NCI-H526 treated with DMSO at 0.1 percent for 48 hours (cell line): ENCODE measurements at regions not wholly inside any gene's neighbourhood (a gene's known extent, or its start where the extent isn't known, plus 50 kb on each side); places are given as distances from the start of the nearest gene placed in this dataset.
A peak's percentile ranks its signal among the peaks of the same experiment; 100 is the strongest.

Experiments used
- DNase-seq: peaks from one replicate; lab custom pipeline; 2025; lab: John Stamatoyannopoulos, UW

DNA sequence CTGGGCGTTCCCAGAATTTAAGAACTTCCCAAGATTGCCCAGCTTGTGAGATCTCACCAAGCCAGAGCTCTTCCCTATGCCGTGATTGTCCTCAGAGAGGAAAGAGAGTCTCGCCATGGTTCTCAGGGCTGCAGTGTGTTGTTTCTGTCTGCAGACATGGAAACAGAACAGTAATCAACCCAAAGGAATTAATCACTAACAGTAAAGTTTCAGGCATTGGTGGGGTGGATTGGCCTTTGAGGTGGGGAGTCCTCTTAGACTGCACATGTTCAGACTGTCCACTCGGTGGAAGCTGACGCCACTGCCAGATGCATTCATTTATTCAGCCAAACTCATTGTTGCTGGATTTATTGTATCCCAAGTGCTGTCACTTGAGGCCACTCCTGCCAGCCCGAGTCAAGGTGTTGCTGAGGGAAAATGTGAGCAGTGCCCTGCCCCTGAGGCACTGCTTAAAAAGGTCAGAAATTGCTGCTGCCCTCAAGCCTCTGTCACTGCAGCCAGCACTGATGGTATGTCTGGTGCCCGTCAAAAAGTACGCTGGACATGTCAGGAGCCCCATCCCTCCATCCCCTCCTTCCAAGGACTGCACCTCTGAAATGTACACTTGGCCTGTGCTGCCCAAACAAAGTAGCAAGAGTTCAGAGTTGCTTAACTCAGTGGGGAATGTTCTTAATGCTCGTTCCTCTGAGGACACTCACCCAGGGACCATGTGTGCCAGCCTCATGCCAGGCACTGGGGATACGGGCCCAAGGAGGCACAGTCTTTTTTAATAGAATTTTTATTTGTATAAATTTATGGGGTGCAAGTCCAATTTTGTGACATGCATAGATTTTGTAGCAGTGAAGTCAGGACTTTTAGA lies 201.0 kb downstream of the GLI2 start:
- DNase-seq, result no peak

DNA sequence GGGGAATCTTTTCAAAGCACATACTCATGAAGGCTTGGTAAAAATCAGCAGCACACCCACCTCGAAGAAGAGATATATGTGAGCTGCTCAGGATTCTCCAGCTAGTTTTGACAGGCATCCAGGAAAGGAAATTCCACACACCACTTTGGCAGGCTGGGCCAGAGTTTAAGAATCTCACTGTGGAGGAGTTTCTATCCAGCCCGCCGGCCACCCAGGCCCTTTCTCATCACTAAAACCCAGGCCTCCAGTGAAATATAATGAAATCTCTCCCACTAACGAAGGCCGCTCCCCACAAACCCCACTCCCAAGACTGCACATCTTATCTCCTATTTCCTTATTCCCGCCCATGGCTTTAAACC lies 202.0 kb downstream of the GLI2 start:
- no peak for DNase-seq

DNA sequence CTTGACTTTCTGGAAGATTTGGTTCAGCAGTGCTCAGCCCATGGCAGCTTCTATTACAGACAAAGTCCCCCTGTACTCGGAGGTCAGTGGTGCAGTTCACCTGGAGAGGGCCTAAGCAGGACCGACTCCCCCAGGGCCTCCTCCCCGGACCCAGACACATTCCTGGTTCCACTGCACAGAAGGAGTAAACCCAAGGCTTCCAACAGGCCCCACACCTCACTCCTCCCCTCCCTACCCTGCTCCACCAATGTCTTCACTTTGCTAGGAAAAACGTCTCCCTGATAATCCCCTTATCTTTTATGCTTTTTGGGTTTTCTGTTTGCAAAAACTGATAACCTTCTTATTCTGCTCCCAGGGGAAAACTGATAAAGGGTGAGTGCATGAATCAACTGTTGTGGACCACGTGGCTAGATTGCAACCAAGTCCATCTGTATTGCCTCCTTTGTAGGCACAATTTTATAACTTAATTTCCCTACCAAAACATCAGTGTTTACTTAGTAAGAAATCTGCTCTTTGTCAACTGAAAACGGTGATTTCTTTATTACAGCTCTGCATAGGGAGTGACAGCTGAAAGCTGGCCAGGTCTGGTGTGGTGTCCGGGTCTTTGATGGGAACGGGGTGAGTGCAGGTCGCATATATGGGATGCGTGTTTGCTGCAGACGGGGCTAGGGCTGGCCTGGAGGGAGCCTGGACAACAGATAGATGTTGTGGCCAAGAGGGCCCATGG lies 202.5 kb downstream of the GLI2 start:
- DNase-seq, result peak; percentile 93

DNA sequence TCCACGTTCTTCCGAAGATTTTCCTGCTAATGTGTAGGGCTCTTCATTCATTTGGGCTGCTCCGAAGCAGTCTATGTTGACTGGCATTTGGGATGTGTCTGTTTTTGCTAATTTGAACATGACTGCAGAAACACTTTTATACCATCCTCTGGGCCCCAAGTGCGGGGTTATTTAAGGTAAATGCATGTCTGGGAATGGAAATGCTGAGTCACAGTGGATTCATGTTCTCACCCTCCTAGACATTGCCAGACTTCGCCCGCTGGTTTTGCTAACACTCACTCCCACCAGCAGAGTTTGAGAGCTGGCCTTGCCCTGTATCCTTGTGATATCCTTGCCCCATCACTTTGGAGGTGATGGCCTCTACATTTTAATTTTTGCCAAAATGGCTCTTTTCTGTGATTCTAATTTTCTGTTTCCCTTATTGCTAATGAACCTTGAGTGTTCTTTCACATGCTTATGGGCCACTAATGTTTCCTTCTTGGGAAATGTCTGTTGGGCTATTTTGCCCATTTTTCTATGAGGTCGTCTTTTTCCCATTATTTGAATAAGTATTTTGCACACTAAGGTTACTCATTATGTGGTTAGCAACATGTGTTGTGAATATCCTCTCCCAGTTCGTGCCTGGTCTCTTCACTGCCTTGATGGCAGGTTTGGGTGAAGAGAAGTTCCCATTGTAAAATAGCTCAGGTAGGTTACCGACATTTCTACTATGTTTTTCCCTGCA lies 204.1 kb downstream of the GLI2 start:
- no peak for DNase-seq

DNA sequence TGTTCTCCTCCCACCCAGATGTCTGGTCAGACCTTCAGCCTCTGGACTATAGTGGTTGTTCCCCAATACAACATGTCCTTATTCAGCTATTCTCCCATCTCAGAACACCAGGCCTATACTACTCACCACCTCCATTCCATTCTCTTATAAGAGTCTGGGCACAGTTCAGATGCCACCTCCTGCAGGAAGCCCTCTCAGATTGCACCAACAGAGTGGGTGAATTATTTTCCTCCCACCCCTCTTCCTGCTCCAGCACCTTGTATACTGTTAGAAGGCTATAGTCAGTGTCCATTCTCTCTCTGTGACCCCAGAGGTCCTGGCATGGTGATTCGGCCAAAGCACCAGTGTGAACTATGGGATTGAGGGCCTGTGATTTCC lies 204.6 kb downstream of the GLI2 start:
- DNase-seq, result no peak

DNA sequence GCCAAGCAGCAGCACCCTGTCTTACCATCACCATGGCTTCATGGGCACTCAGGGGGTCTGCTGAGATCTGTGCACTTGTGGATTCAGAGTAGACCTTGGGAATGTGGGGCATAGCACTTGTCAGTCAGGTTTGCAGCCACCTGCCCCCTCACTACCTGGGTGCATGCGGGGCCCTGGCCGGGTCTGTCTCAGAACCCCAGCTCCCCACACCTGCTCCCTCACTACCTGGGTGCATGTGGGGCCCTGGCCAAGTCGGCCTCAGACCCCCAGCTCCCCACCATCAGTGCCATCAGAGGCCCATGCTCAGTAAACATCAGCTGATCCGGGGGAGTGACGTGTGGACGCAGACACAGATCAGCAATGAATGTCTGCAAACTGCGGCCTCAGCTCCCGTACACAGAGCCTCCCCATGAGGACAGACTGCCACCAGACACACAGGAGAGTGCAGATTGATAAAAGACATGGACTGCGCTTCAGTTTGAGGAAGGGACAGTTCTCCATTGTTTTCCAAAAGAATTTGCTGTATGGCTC lies 205.1 kb downstream of the GLI2 start:
- DNase-seq, result no peak

DNA sequence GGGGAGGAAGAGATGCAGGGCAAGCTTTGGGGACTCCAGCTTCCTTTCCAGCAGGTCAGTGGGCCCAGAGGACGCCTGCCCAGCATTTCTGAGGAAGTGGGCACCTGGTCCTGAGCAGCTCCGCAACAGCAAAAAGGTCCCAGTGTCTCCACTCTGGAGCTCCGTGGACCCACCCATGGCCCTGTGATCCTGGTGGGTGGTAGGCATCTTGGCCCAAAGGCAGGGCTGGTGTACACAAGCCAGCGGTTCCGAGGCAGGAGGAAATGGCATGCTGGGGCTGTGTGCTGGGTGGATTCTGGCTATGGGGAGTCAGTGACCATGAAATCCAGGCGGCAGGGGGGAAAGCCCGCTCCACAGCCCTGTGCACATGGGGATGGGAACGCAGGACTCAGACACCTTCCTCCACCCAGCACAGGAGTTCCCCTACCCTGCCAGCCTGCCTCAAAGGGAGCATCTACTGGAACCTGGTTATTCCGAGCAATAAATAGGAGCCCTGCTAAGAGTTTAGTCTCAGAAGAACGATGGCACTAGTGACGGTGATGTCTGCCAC lies 206.0 kb downstream of the GLI2 start:
- DNase-seq, result no peak

DNA sequence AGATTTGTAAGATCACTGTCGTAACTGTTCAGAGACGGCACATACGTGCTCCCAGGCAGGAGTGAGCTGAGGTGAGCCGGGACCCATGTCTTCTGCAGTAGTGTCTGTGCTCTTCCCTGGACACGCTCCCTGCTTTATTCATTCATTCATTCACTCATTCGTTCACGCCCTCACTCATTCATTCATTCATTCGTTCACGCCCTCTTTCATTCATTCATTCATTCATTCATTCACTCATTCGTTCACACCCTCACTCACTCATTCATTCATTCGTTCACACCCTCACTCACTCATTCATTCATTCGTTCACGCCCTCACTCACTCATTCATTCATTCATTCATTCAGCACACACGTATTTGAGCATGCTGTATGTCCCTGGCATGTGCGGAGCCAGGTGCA lies 207.0 kb downstream of the GLI2 start:
- DNase-seq, result no peak

DNA sequence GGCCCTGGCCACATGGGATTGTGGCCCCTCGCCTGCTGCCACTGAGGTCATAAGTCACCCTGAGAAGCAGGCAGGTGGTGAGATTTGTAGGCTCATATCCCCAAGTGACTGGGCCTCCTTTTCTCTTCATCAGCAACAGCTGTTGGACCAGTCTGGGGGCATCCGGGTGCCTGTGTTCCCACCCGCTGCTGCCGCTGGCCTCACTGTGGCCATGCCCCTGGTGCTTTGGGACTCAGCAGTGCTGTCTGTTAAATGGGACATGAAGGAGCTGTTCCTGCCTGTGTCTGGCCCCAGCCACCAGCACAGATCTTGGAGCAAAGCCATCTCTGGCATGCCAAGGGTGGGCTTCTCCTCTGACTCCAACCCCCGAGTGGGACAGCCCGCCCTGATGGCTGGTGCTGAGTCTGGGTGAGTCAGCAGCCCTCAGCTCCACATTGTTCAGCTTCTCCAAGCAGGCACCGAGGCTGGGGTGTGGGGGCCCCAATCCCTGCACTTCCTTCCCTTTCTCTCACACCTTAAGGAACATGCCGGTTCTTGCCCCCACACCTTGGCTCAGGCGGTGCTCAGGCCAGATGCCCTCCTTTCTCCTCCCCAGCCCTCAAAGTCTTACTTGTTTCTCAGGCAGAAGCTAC lies 207.9 kb downstream of the GLI2 start:
- DNase-seq, result no peak

DNA sequence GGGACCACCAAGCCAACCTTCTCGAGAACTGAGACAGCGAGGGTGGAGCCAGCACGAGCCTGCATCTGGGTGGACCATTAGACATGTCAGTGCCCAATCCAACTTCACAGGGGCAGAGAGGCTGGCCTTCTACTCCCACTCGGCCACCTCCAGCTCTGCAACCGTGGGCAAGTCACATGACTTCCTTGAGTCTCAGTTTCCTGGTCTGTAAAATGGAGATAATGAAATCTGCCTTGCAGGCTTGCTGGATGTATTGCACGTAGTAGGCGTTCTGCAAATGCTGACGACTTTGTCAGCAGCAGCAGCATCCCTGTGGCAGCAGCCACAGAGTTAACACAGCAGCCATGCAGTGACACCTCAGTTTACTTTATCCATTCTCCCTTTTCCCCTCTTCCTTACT lies 208.9 kb downstream of the GLI2 start:
- no peak for DNase-seq

DNA sequence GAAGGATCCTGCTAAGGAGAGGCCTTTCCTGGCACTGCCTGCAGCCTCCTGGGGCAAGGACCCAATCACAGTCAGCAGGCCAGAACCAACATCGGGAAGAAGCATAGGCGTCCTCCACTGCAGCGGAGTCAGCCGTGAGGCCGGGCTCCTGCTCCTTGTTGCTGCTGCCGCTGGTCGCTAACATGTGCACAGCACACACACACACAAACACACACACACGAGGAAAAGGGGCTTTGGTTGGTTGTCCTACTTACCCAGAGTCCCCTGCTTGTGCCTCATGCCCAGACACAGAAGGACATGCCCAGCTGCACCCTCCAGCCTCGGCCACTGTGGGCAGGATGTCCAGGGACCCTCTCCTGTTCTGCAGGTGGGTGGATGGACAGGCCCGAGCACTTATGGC lies 209.4 kb downstream of the GLI2 start:
- no peak for DNase-seq

DNA sequence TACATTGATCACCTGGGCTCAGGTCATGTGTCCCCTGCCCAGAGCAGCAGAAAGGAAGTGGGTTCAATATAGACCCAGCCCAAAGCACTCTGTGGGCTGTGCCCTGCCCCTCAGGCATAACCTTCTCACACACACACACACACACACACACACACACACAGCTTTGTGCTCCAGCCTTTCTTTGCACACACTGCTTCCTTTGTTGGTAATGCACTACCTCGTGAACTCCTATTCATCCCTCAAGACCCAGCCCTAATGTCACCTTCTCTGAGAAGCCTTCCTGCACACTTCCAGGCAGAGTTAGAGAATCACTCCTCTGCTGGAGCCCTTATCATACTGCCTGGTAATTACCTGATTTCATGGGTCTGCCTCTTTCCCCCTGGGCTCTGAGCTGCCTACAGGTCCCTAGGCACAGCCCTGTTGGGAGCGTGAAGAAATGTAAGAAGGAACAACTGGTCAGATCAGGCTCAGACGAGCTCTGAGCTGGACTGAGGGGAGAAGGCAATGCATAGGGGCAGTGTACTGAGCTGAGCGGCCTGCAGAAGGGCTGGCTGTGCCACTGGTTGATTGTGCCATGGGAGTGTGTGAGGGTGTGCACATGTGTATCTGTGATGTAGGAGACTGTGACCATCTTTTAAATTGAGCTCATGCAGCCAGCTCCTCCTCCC lies 210.3 kb downstream of the GLI2 start:
- no peak for DNase-seq

DNA sequence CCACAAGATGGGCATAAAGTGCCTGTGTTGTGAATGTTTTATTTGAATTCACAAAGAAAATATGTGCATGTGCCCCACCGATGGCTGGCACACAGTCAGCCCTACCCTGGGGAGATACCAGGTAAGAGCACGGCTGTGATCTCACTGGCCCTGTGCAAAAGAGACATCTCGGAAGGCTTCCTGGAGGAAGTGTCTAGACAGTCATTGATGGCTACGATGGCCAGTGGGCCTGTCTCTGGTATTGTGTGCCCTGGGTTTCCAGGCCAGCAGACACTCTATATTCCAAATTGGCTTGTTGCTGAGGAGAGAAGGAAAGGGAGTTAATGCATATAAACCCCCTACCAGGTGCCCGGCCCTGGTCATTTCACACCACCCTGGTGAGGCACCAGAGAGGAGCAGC lies 211.7 kb downstream of the GLI2 start:
- DNase-seq, result no peak

DNA sequence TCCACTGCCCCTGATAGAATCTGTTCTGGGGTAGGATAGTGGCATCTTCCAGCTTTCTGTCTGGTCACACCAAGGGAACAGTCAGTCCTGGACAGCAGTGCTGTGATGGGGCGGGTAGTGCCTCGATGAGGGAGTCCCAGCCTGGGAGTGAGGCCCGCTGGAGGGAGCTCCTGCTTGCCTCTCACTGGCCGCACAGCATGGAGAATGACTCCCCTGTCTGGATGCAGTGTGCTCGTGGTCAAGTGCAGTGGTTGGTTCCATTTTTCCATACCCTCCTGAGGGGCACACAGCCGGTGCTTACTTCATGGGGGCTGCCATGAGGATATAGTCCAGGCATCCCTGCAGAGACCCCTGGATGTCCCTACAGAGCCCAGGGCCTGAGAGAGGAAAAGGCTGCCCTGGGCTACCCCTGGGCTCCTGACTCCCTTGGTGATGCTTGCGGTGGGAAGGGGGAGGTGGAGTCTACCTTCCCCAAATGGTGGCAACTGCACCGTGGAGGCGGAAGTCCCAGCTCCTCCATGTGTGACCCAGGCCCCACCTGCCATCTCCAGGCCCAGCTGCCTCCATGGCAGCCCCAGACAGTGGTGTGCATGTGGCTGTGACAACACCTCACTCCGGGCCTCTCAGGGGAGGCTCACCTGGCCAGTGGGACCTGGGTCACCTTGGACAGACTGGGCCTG lies 212.5 kb downstream of the GLI2 start:
- DNase-seq, result no peak

DNA sequence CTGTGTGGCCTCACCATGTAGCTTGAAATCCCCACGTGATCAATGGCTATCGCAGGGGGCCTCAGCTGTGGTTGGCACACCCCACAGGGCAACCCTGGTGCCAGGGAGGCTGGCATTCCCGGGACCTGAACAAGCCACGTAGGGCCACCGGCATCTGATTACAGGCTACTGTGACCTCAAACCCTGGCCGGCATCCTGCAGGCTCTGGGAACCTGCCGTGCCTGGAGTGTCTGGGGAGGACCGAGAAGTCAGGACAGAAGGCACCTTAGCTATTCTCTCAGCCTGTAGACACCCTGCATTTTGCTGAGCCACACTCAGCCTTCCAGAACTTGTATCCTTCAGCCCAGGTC lies 213.0 kb downstream of the GLI2 start:
- no peak for DNase-seq

DNA sequence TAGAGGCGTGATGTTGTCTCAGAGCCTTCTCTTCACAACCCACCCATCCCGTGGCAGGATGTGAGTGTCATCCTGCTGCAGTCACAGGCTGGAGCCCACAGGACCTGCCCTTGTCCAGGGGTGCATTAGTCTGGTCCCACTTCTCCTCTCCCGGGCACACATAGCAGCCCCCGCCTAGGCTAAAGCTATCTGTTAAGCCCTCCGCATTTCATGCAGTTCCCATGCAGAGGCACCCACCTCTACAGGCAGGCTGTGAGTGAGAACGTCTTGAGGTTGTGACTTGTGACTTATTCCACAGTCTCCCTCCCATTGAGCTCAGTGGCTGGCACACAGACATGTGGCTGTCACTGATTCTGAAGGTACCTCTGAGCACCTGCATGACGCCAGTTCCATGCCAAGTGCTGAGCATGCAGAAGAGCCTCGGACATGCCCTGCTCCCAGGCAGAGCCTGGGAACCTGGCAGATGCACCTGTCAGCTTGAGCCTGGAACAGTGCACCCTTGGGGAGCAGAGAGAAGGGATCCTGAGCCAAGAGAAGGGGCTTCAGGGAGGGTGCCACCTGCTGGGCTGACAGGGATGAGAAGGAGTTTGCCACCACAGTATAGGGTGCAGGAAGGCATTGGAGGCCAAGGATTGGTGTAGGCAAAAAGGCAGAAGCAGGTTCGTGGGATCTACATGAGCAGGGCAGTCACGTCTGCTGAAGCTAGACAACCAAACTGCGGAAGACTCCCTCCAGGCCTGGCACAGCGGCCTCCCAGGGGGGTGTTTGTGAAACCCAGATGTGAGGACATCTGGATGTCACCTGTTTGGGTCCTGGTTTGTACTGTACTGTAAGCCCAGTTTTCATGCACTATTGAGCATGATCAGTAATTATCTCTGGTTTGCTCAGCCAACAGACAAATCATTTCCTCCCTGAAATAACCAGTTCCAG lies 213.6 kb downstream of the GLI2 start:
- DNase-seq, result no peak

DNA sequence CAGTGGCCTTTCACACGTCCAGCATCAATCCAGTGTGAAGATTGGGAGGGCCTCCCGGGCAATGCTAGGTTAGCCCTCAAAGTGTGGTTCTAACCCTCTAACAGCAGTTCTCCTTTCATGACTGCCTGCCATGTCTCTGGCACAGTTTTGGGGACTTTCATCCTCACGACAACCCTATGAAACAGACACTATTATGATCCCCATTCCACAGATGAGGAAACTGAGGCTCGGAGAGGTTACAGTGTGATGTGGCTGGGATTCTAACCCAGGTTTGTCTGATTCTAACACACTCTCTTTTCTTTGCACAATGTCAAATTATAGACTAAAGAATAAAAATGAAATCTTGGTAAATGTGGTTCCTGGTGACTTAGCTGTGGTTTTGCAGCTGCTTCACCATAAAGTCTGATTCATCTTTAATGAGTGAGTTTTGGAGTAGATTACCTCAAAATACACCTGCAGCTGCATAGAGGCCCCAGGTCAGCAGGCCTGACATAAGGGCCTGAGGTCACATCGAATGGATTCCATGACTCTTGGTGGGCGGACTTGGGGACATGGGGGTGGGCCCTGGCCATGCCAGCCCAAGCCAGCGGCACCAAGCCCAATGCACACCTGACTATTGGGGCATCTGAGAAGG lies 214.4 kb downstream of the GLI2 start:
- DNase-seq, result no peak

DNA sequence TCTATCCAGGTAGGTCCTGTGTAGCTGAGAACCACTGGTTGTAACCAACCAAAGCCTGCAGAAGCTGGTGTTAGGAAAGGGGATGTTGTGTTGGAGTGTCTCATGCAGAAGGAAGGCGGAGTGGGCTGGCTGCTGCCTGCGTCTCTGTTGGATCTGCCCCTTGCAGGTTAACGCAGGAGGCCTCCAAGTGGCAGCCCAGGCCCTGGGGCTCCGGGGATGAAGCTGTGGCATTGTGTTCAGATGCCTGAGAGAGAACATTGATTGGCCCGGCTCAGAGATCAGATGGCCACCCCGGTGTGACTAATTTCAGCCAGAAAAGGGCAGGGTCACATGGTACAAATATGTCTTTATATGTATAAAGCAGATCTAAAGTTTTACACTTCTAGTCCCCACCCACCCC lies 216.0 kb downstream of the GLI2 start:
- no peak for DNase-seq

DNA sequence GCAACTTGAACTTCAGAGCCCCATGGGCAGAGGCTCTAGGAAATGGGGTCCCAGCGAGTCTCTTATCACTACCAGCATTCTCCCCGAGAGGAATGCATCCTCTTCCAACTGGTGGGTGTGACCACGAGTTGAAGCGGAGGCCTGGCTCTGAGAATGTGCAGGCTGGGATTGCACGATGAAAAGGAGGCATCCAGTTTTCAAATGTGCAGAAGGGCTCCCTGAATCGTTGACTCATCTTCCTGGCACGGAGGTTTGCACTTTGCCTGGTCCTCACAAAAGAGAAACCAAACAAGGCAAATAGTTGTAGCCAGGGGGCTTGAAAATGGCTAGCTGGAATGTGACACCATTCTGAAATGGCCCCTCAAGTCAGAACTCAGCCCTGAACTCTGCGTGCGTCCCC lies 216.7 kb downstream of the GLI2 start:
- DNase-seq, result no peak
